GM12874 (cell line): ENCODE measurements at regions not wholly inside any gene's neighbourhood (a gene's known extent, or its start where the extent isn't known, plus 50 kb on each side); places are given as distances from the start of the nearest gene placed in this dataset.

Experiments used
- CTCF ChIP-seq: IDR thresholded peaks from 2 replicates; pipeline ENCODE4 v1.5.1; 2011; ENCODE audit warnings: low read depth, mild to moderate bottlenecking, control low read depth, low read length, moderate library complexity; ENCODE audit not compliant: insufficient read depth

DNA sequence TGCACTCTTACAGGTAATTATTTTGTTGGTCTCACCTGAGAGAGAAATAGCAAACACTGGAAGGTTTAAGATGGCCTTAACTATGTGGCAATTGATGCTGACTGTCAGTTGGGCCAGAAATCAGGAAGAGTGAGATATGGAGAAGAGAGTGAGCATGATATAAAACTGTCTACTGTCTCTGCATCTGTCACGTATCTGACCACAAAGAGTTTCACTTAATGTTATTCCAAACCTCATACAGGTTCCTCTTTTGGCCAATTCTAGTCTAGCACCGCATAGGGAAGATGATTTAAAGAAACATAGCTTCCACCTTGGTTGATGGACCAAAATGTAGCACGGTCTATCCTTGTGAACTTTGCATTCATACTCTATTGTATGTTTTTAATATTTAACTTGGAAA lies 381.0 kb upstream of the BOD1L1 start:
- TF ChIP-seq CTCF: no peak

GRCh38 chr4:14018191-14018853 lies 390.8 kb upstream of the BOD1L1 start:
- no peak for TF ChIP-seq CTCF

DNA sequence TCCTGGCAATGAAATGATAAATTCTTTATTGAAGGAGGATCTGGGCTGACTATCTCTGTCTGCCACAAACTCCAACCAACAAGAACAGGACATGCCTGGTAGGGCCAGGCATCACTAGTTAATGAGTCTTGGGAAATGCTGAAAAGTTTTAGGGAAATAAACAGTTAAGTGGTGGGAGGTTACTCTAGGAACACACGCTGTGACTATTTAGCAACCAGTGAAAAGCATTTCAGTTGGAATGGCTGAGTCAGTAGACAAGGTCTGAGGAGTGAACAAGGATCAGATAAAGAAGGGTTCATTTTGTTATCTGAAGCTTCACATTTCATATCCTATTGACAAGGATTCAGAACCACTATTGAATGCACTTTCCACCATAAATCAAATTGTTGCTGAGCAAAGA lies 394.9 kb upstream of the BOD1L1 start:
- no peak for TF ChIP-seq CTCF

DNA sequence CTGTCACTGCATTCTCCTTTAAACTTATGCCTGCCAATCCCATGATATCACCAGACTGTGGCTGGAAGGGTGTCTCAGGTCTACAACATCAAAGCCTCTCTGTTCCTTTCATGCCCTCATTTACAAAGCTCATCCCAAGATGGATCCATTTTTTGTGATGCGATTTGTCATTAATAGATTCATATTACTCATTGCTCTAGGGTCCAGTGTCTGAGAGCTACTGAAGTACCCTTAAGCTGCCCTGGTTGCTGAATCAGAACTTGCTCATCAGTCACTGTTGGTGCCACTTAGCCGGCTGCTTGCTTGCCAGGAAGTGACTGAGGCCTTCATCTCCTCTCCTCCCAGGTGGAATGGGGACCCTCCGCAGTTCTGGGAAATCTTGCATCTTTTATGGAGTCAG lies 395.5 kb upstream of the BOD1L1 start:
- TF ChIP-seq CTCF: no peak

DNA sequence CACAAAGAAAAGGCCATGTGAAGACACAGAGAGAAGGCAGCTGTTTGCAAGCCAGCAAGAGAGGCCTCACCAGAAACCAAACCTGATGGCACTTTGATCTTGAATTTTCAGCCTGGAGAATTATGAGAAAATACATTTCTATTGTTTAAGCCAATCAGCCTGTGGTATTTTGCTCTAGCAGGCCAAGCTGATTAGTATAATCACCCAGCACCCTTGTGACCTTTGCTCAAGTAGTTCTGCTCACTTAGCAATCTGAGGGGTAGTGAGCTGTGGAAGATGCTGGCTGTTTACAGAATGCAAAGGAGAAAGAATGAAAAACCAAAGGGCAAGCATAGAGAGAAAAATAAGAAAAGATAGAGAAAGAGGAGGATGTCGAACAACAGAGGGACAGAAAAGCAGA lies 396.4 kb upstream of the BOD1L1 start:
- no peak for TF ChIP-seq CTCF

- TF ChIP-seq CTCF: no peak
These were observed 397.6 kb upstream of the BOD1L1 start for GRCh38 chr4:14025111-14025510.

- TF ChIP-seq CTCF: no peak
These were observed 398.4 kb upstream of the BOD1L1 start for GRCh38 chr4:14025891-14026290.
